HG03520 (cell line): ENCODE measurements at regions not wholly inside any gene's neighbourhood (a gene's known extent, or its start where the extent isn't known, plus 50 kb on each side); places are given as distances from the start of the nearest gene placed in this dataset.
"Not testable (repeated sequence)": the region's sequence is repeated elsewhere in the genome, so short reads cannot be mapped to it uniquely, and the experiment has no call there.

Source experiments
- ATAC-seq: cut with Tn5 transposase; IDR thresholded peaks from one replicate; pipeline ENCODE4 v1.9.1; 2021; ENCODE audit warnings: mild to moderate bottlenecking, moderate library complexity; ENCODE audit not compliant: unreplicated experiment

- ATAC-seq: no peak
Observed at GRCh38 chr6:141513830-141514229, 618.9 kb upstream of the GJE1 start.

DNA sequence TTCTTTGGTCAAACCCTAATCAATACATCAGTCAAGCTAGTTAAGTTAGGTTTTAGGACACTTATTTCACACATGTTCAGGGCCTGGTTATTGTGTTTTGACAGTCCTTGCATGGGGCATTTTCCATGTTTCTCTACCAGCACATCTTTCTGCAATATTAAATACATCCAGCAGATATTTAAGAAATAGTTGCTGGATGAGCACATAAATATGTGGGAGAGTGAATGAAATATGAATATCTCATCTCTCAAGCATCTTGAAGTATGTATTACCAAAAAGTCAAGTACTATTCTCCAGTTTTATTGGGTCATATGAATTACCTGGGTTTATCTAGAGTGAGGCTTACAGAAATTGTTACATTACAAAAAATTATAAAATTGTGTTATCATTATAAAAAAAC lies 621.9 kb upstream of the GJE1 start:
- no peak for ATAC-seq

DNA sequence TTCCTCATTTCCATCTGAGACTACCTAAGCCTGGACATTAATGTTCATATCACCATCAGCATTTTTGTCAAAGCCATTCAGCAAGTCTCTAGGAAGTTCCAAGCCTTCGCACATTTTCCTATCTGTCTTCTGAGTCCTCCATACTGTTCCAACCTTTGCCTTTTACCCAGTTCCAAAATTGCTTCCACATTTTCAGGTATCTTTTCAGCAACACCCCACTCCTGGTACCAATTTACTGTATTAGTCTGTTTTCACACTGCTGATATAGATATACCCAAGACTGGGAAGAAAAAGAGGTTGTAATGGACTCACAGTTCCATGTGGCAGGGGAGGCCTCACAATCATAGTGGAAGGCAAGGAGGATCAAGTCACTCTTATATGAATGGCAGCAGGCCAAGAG lies 626.7 kb upstream of the GJE1 start:
- not testable (repeated sequence) for ATAC-seq

DNA sequence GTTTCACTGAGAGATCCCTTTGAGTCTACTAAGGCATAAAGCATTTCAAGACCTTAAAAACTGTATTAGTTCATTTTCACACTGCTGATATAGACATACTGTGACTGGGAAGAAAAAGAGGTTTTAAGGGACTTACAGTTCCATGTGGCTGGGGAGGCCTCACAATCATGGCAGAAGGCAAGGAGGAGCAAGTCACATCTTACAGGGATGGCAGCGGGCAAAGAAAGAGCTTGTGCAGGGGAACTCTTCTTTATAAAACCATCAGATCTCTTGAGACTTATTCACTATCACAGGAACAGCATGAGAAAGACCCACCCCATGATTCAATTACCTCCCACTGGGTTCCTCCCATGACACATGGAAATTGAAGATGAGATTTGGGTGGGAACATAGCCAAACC lies 628.4 kb upstream of the GJE1 start:
- not testable (repeated sequence) for ATAC-seq

- ATAC-seq: no peak
Observed at GRCh38 chr6:141501616-141502015, 631.1 kb upstream of the GJE1 start.

DNA sequence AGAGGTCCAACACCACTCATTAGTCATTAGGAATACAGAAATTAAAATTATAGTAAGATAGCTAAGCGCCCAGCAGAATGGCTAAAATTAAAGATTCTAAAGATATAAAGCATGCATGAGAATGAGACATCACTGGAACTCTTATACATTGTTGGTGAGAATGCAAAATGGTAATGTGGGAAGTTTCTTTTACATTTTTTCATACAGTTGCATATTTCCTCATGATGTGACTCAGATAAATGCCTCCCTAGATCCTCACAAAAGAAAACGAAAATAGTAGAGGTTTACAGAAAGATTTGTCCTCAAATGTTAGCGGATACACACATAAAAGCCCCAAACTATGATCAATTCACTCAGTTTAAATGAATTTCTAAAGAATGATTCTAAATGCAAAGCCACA lies 633.7 kb upstream of the GJE1 start:
- no peak for ATAC-seq

DNA sequence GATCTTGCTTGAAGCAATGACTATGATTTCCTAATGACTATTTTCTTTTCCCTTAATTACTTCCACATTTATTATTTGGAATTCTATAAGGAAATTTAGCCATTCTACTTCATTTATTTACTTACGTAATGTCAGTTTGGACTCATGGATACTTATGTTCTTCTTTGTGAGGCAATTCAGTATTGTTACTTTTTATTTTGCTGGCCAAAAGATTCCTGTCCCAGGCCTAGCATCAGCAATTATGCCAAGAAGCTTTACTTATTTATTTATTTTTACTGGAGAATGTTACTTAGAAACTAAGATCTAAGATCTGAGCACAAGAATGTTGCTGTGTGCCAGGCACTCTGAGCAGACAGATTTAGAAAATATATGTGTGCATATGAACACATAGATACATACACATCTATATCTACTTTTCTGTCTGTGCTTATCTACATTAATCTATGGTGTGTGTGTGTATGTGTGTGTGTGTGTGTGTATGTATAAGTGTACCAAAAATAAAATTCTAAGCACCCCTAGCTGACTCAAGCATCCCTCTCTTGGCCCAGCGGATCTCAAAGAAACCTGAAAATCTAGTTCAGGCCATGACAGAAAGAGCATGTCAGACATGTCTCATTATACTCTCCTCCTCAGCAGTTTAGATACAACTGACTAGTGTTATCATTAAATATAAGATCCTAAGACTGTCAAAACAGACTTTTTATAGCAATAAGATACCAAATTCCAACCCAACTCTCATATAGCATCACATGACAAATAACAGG lies 640.0 kb upstream of the GJE1 start:
- no peak for ATAC-seq

DNA sequence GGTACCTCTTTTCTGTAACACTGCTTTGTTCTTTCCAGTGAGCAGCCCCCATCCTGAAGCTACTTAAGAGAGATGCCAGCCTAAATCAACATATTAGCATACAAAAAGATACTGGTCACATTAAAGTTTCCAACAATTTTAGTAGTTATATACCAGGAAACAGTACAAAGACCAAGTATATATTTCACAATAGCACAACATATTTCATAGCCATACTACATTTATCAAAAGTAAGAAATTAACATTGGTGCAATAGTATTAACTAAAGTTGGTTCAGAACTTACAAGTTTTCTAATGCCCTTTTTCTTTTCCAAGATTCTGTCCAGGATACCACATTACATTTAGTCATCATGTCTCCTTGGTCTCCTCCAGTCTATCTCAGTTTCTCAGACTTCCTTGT lies 641.0 kb upstream of the GJE1 start:
- ATAC-seq: no peak

DNA sequence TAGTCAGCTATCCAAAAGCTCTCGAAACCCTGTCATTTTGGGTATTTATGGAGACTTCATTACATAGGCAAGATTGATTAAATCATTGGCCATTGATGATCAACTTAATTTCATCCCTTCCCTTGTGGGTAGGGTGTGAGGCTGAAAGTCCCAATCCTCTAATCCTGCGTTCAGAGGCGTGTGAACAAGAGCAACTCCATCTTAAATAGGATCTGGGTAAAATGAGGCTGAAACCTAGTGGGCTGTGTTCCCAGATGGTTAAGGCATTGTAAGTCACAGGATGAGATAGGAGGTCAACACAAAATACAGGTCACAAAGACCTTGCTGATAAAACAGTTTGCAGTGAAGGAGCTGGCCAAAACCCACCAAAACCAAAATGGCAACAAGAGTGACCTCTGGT lies 641.7 kb upstream of the GJE1 start:
- ATAC-seq: no peak

DNA sequence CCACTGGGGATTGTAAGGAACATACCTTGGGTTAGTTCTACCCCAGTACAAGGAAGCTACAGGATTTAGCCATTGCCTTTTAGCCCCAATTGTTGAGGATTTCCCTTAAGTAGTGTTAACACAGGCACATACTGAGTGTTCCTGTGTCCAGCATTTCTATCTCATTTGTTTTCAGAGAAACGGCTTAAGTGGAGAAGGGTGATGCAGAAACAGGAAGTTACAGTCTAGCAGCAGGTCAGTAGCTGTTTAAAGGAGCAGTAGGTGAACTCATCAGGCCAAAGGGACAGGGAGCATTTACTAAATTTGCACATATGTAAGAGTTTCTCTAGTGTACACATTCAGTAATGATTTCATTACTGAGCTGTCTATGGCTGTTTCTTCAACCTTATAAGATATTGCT lies 644.2 kb upstream of the GJE1 start:
- peak; percentile 37 for ATAC-seq

DNA sequence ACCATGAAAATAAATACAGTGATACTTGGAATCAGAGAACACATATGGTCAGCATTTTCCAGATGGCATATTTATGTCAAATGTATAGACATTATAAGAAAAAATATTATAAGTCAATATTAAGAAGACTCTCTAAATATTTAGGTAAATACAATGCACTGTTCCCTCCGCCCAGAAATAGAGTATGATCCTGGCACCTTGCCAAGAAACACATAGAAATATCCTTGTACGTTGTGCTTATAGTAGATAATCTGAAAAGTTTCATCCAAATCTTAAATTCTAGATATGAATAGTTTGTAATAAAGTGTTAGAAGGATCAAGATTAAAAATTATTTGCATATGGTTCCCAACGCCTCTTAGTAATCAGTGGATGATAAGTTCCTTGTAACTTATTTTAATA lies 645.8 kb upstream of the GJE1 start:
- no peak for ATAC-seq

DNA sequence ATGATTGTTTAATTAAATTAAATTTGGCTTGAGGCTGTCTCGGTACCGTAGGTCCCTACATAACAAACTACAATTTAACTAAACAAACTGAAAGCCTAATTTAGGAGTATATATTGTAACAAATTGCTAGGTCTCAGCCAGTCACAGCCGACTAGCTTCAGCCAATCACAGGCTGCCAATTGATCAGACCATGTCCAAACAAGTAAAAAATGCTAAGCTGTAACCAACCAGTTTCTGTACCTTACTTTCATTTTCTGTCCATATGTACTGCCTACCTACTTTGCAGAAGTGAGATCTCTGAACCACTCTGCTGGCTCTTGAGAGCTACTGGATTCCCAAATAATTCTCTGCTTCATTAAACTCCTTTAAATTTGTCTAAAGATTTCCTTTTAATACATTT lies 648.0 kb upstream of the GJE1 start:
- ATAC-seq: peak; percentile 75

DNA sequence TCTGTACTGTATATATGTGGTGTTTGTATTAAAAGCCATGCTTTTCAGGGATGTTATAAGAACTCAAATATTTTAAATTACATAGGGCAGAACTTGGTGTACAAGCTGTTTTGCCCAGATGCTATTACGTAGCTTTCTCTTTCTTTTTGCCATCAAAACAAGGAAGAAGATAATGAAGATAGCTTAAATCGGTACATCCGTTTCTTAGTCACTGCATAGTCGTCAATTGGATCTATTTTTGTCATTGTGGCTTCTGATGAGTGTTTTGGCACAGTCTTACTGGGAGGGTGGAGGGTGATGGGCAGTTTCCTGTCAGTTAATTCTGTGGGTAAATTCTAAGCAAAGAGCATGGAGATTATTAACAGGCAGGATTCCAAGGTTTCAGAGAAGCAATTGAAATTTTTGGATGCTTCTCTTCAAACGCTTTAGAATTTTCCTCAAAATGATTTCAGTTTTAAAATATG lies 649.1 kb upstream of the GJE1 start:
- peak; percentile 87 for ATAC-seq

GRCh38 chr6:141482796-141483597 lies 649.7 kb upstream of the GJE1 start:
- peak; percentile 0 for ATAC-seq

GRCh38 chr6:141475259-141475658 lies 657.5 kb upstream of the GJE1 start:
- no peak for ATAC-seq

- no peak for ATAC-seq
Observed at GRCh38 chr6:141472162-141472928, 660.4 kb upstream of the GJE1 start.

DNA sequence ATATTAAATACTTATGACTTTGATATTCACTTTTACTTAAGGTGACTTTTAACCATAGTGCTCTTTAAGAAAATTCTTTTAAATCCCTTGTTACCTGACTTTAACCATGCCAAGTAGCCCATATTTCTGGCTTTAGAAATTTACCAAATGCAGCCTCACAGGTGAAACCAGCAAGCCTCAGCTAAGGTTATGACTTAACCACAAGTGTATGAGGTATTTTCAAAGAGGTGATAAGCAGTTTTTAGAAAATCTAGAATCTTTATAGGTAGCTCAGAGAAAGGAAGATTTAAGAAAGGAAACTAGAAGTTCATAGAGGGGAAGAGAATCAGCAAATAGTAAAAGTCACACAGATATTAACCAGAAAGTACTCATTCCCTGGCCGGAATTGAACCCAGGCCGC lies 661.9 kb upstream of the GJE1 start:
- no peak for ATAC-seq

DNA sequence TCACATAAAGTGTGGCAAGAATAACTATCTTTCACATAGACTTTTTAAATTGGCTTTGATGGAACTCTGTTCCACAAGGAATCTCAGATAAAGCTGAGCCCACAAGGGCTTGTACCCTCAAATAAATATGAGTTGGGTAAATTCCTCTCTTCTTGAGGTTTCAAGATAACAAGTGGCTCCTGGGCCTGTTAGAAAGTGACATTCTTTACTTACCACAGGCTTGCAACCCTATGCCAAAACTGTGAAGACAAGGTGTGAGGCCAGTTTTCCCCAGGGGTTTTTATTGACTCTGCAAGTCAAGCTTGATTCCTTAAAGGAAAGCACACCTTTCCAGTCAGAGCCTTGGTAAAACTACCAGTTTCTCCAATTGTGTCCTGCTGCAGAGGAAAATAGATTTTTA lies 664.8 kb upstream of the GJE1 start:
- no peak for ATAC-seq

- ATAC-seq: no peak
Observed at GRCh38 chr6:141467041-141467440, 665.7 kb upstream of the GJE1 start.

- ATAC-seq: no peak
Observed at GRCh38 chr6:141464896-141465295, 667.8 kb upstream of the GJE1 start.

DNA sequence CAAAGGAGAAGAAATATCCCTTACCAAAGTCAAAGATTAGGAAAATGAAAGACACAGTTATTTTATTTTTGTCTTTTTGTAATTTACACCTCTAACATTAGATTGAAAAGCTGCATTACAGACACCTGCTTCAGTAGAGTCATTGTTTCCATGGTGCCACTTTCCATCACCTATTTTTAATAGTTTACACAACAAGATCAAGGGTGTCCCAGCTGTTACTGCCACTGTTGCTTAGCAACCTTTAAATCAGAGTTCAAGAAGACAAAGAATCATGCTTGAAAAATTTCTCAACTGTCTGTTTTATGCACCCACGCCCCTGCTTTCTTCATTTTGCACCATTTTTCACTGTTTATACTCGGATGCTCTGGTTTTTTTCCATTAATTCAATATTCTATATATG lies 668.2 kb upstream of the GJE1 start:
- ATAC-seq: peak; percentile 80
